HEK293T (cell line): ENCODE measurements at regions not wholly inside any gene's neighbourhood (a gene's known extent, or its start where the extent isn't known, plus 50 kb on each side); places are given as distances from the start of the nearest gene placed in this dataset.

Experiments
- ARNT ChIP-seq: fragments of 450-650 bp; IDR thresholded peaks from 2 replicates; pipeline ENCODE4 v1.6.1; 2017; ENCODE audit warnings: mild to moderate bottlenecking
- FOXK2 ChIP-seq: fragments of 450-650 bp; IDR thresholded peaks from 2 replicates; pipeline ENCODE4 v1.6.1; 2016; ENCODE audit warnings: mild to moderate bottlenecking
- FOXM1 ChIP-seq: fragments of 450-650 bp; IDR thresholded peaks from 2 replicates; pipeline ENCODE4 v1.6.1; 2017; ENCODE audit warnings: mild to moderate bottlenecking, borderline replicate concordance
- HDGF ChIP-seq: fragments of 450-650 bp; IDR thresholded peaks from 2 replicates; pipeline ENCODE4 v1.6.1; 2017; ENCODE audit warnings: antibody characterized with exemption, borderline replicate concordance
- L3MBTL2 ChIP-seq: fragments of 450-650 bp; conservative IDR thresholded peaks from 2 replicates; pipeline ENCODE4 v1.6.1; 2016; ENCODE audit warnings: mild to moderate bottlenecking

DNA sequence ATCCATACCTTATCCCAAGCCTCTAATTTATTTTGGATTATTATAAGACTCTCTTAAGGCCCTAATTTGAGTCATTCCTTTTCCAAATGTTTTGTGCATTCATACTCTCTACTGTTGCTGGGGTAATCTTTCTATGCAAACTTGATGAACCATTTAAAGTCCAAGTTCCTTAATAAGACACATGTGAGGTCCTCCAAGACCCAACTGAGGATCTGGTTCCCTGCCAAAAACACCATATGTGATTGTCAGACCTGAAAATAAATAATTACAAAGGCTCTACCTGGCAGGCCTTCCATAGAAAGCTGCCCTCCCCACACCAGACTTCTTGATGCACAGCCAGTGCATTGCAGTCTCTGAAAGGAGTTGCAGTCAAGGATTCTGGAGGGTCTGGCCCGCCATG, 257.9 kb upstream of the AKR1E2 start:
- no peak for TF ChIP-seq L3MBTL2
- no peak for TF ChIP-seq ARNT
- TF ChIP-seq FOXM1 = no peak
- no peak for TF ChIP-seq FOXK2
- TF ChIP-seq HDGF = no peak
